ENCODE measurements at regions not wholly inside any gene's neighbourhood (a gene's known extent, or its start where the extent isn't known, plus 50 kb on each side); places are given as distances from the start of the nearest gene placed in this dataset.

GRCh38 chr3:117550766-117551165 is 841.2 kb downstream of the TUSC7 start:
- TF ChIP-seq GATA2 (IDR thresholded peaks at IDR 0.05; ENCODE audit: low read depth, low read length) = no peak
- no peak for TF ChIP-seq GATA3 (IDR thresholded peaks at IDR 0.05; ENCODE audit: low read depth, low read length)
